Karpas-422 (cell line): ENCODE measurements at regions not wholly inside any gene's neighbourhood (a gene's known extent, or its start where the extent isn't known, plus 50 kb on each side); places are given as distances from the start of the nearest gene placed in this dataset.

Experiments used
- DNase-seq: peaks from one replicate; pipeline ENCODE4 v3.0.0-alpha.2; 2015
- H2AFZ ChIP-seq: fragments of 200-600 bp; sonication (generic); 2 replicates; pipeline ENCODE4 v1.6.1; 2014; ENCODE audit warnings: antibody characterized with exemption, low read length, mixed read lengths
- H3K27ac ChIP-seq: fragments of 200-600 bp; sonication (generic); 2 replicates; pipeline ENCODE4 v1.5.1; 2014; ENCODE audit warnings: mild to moderate bottlenecking, low read length, moderate library complexity
- H3K27me3 ChIP-seq: fragments of 200-600 bp; sonication (generic); 2 replicates; pipeline ENCODE4 v1.6.1; 2014; ENCODE audit warnings: low read length, mixed read lengths
- H3K36me3 ChIP-seq: fragments of 200-600 bp; sonication (generic); 2 replicates; pipeline ENCODE4 v1.6.1; 2014; ENCODE audit warnings: low read length, mixed read lengths; ENCODE audit not compliant: insufficient read depth
- H3K4me1 ChIP-seq: fragments of 200-600 bp; sonication (generic); 2 replicates; pipeline ENCODE4 v1.6.1; 2014; ENCODE audit warnings: mild to moderate bottlenecking, low read length, mixed read lengths
- H3K4me2 ChIP-seq: fragments of 200-600 bp; sonication (generic); 2 replicates; pipeline ENCODE4 v1.6.1; 2014; ENCODE audit warnings: low read length, low read depth, mild to moderate bottlenecking; ENCODE audit not compliant: poor library complexity, severe bottlenecking
- H3K4me3 ChIP-seq: fragments of 200-600 bp; sonication (generic); 2 replicates; pipeline ENCODE4 v1.5.1; 2014; ENCODE audit warnings: mild to moderate bottlenecking, antibody characterized with exemption, low read length, mixed read lengths
- H3K79me2 ChIP-seq: fragments of 200-600 bp; sonication (generic); 2 replicates; pipeline ENCODE4 v1.6.1; 2014; ENCODE audit warnings: mild to moderate bottlenecking, low read length, mixed read lengths
- H3K9ac ChIP-seq: fragments of 200-600 bp; sonication (generic); 2 replicates; pipeline ENCODE4 v1.6.0; 2014; ENCODE audit warnings: low read length
- H3K9me2 ChIP-seq: fragments of 200-600 bp; sonication (generic), shearing (Covaris generic); replicated peaks from 2 replicates; pipeline ENCODE4 v1.6.0; 2014; ENCODE audit warnings: mild to moderate bottlenecking, low read length, moderate library complexity; ENCODE audit not compliant: insufficient read depth
- H3K9me3 ChIP-seq: fragments of 300-700, 200-600 bp; sonication (generic); 2 replicates; pipeline ENCODE4 v1.6.1; 2014; ENCODE audit warnings: low read length, mixed read lengths
- H4K20me1 ChIP-seq: fragments of 200-600 bp; sonication (generic); 2 replicates; pipeline ENCODE4 v1.6.1; 2014; ENCODE audit warnings: mild to moderate bottlenecking, antibody characterized with exemption, low read length, low read depth; ENCODE audit not compliant: insufficient read depth

DNA sequence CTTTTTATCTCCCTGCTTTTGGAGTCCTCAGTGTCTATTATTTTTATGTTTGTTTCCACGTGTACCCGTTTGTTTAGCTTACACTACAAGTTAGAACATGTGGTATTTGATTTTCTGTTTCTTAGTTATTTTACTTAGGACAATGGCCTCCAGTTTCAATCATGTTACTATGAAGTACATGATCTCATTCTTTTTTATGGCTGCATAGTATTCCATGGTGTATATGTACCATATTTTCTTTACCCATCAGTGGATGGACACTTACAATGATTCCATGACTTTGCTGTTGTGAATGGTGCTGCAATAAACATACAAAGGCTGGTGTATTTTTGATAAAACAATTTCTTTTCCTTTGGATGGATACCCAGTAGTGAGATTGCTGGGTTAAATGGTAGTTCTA lies 269.5 kb downstream of the HS3ST3A1 start:
- Histone ChIP-seq H2AFZ (no peak overlapping the region), H3K4me1 (no peaks in the 10 kb centered on the region), H4K20me1 (no peaks in the 10 kb centered on the region), H3K27ac (no peak overlapping the region), H3K4me2 (no peak overlapping the region), H3K79me2 (no peaks in the 10 kb centered on the region), H3K27me3 (no peaks in the 10 kb centered on the region; the same call in 1 of the 2 replicates), H3K4me3 (no peak overlapping the region), H3K9me2 (no peaks in the 10 kb centered on the region), H3K9me3 (no peaks in the 10 kb centered on the region), H3K36me3 (no peaks in the 10 kb centered on the region), H3K9ac (no peak overlapping the region)
- no peak for DNase-seq

DNA sequence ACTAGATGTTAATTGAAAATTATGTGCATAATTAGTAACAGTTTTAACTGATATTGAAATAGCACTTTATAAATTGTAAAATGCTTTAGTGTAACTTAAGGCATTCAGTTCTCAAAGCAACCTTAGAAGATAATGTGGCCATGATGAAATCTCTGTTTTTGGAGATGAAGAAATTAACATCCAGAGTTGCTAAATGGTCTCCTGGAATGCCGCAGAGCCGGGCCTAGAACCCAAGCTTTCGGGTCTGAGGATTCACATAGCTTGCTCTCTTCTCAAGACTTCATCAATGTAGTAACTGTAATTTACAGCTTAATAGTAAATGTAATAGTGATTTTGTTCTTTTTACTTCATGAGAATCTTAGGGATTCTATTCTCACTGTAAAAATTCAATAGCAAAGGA lies 272.3 kb downstream of the HS3ST3A1 start:
- Histone ChIP-seq H3K4me2 (no peak overlapping the region), H3K27ac (no peak overlapping the region), H3K36me3 (no peaks in the 10 kb centered on the region), H3K9me3 (no peaks in the 10 kb centered on the region), H3K9ac (no peak overlapping the region), H3K4me1 (no peaks in the 10 kb centered on the region), H4K20me1 (no peaks in the 10 kb centered on the region), H3K4me3 (no peak overlapping the region), H3K9me2 (no peaks in the 10 kb centered on the region), H3K27me3 (no peaks in the 10 kb centered on the region), H2AFZ (no peak overlapping the region), H3K79me2 (no peaks in the 10 kb centered on the region)
- no peak for DNase-seq

DNA sequence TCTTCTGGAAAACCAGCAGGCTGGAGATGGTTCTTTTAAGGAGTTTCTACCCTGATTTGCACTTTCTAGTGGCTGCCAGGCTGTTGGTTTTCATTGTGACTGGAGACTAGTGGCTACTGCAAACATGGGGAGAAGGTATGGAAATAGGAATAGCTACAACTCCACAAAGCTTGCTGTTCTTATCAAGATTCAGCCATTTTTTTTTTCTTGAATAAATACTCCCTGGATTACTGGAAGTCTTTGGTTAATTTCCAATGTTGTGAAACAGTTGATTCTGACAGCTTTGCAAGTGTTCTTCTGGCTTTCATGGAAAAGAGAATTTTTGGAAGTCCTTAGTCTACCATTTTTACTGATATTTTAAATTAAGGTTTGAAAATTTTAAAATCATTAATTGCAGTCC lies 277.7 kb downstream of the HS3ST3A1 start:
- no peak overlapping the region for H3K4me3 ChIP-seq
- H3K4me2 ChIP-seq: no peak overlapping the region
- H3K9me3 ChIP-seq: no peaks in the 10 kb centered on the region
- peaks cover 3% of the 10 kb centered on the region; the same call in 1 of the 2 replicates for H3K27me3 ChIP-seq
- H3K27ac ChIP-seq: no peak overlapping the region
- H3K79me2 ChIP-seq: no peaks in the 10 kb centered on the region
- H3K4me1 ChIP-seq: no peaks in the 10 kb centered on the region
- no peaks in the 10 kb centered on the region for H3K36me3 ChIP-seq
- no peak for DNase-seq
- no peaks in the 10 kb centered on the region for H3K9me2 ChIP-seq
- no peaks in the 10 kb centered on the region for H4K20me1 ChIP-seq
- H3K9ac ChIP-seq: no peak overlapping the region
- H2AFZ ChIP-seq: no peak overlapping the region

DNA sequence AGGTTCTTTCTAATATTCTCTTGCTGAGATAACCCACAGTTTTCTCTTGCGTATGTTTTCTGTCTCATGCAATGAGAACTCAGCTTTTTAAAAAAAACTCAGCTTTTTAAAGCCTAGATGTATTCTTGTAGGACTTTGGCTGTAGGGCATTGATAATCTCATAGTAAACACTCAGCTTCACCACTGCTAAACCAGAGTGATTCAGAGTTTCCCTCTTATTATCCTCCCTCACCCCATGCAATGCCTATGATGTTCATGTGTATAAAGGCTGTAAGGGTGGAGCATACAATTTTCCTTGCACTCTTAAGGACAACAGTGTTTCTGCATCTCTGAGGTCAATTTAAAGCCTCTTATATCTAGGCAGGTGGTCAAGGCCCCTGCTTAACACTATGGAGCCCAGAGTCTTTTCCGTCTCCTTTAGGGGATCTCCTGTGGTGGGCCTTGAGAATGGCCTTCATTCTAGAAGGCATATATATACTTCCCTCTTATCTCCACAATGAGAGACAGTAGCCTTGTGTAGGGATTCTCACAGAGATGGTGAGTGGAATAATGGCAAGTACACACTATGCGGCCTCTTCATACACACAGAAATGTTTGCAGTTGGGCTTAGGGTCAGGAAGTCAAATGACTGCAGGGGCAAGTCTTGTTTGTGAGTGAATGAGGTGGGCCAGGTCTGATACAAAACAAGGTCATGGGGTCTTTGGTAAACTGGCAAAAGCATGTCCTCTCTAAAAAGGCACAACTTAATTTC lies 279.6 kb downstream of the HS3ST3A1 start:
- H3K27me3 ChIP-seq: peaks cover 3% of the 10 kb centered on the region; the same call in 1 of the 2 replicates

DNA sequence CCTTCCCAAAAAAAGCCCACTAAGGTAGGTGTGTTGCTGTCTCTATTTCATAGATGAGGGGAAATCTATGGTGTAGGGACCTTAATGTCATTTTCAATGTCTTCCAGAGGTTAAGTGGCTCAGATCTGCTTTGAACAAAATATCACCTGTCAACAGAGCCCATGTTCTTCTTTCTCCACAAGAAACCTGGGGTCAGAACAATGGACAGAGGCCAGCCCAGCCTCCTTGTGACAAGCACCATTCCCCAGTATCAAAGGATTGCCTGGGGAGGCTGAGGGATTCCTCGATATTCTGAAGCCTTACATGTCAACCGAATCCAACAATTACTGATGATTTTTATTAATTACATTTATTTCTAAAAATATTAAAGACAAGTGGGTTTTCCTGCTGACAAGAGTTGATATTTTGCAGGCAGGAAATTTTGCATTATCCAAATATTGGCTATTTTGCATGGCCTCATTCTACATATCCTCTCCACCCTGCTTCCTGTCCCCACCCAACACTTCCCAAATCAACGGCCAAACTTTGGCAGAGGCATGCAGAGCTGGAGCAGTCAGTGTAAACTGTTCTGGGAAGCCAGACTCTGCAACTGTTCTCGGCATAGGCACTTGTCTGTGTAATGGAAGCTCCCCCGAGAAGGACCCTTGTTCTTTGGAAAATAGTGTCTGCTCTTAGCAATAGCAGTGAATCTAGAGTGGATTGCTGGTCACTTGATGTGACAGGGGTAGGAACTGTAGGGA lies 281.5 kb downstream of the HS3ST3A1 start:
- Histone ChIP-seq H3K27ac (no peak overlapping the region), H2AFZ (no peak overlapping the region)

More for the DNA sequence above, 279.6 kb downstream of the HS3ST3A1 start:
- no peak overlapping the region for H3K9ac ChIP-seq
- H4K20me1 ChIP-seq: no peaks in the 10 kb centered on the region
- H3K9me2 ChIP-seq: no peaks in the 10 kb centered on the region
- DNase-seq: no peak
- H3K27ac ChIP-seq: no peak overlapping the region
- no peaks in the 10 kb centered on the region for H3K79me2 ChIP-seq
- H2AFZ ChIP-seq: no peak overlapping the region
- no peak overlapping the region for H3K4me3 ChIP-seq
- H3K4me1 ChIP-seq: no peaks in the 10 kb centered on the region
- H3K4me2 ChIP-seq: no peak overlapping the region
- no peaks in the 10 kb centered on the region for H3K9me3 ChIP-seq
- no peaks in the 10 kb centered on the region for H3K36me3 ChIP-seq

DNA sequence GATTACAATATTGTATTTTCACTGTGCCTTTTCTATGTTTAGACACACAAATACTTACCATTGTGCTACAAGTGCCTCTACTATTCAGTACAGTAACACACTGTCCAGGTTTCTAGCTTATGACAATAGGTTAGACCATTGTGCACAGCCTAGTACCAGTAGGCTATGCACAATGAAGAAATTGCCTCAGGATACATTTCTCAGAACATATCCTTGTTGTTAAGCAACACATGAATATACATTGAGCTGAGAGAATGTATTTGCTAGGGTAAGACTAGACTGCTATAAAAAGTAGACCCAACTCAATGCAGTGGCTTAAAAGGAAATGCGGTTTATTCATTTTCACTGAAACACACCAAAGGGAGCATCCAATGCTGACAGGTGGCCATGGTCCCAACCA lies 285.1 kb downstream of the HS3ST3A1 start:
- no peaks in the 10 kb centered on the region for H3K9me2 ChIP-seq
- H3K27me3 ChIP-seq: no peaks in the 10 kb centered on the region
- no peak overlapping the region for H3K27ac ChIP-seq
- H3K4me2 ChIP-seq: no peak overlapping the region
- DNase-seq: no peak
- no peaks in the 10 kb centered on the region for H3K36me3 ChIP-seq
- no peaks in the 10 kb centered on the region for H3K9me3 ChIP-seq
- H3K4me1 ChIP-seq: no peaks in the 10 kb centered on the region
- no peaks in the 10 kb centered on the region for H3K79me2 ChIP-seq
- no peak overlapping the region for H3K4me3 ChIP-seq
- no peak overlapping the region for H2AFZ ChIP-seq
- H3K9ac ChIP-seq: no peak overlapping the region
- H4K20me1 ChIP-seq: no peaks in the 10 kb centered on the region

More for the DNA sequence above, 281.5 kb downstream of the HS3ST3A1 start:
- no peaks in the 10 kb centered on the region for H3K79me2 ChIP-seq
- no peaks in the 10 kb centered on the region for H4K20me1 ChIP-seq
- H3K9me2 ChIP-seq: no peaks in the 10 kb centered on the region
- no peak overlapping the region for H3K4me3 ChIP-seq
- H3K4me1 ChIP-seq: no peaks in the 10 kb centered on the region
- H3K36me3 ChIP-seq: no peaks in the 10 kb centered on the region
- H3K27me3 ChIP-seq: peaks cover 3% of the 10 kb centered on the region; the same call in 1 of the 2 replicates
- no peaks in the 10 kb centered on the region for H3K9me3 ChIP-seq
- DNase-seq: no peak
- H3K9ac ChIP-seq: no peak overlapping the region
- no peak overlapping the region for H3K4me2 ChIP-seq

DNA sequence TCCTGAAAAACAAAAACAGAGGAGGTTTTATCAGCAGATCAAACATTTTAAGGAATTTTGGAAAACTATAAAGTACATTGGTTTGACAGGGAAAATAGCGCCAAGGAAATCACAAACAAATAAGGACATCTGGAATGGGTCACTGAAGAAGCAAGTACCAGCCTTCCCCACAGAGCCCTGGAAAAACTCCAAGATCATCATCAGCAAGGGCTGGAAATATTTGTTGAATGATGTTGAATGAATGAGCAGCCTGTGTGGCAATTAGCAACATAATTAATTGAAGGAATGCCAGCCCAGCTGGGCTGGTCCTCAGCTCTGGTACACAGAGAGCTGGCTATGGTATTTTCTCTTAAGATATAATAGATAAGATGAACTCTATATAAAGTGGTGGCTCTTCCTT lies 290.4 kb downstream of the HS3ST3A1 start:
- Histone ChIP-seq H3K9ac (no peak overlapping the region), H3K9me2 (no peaks in the 10 kb centered on the region), H3K79me2 (no peaks in the 10 kb centered on the region), H3K9me3 (no peaks in the 10 kb centered on the region), H4K20me1 (no peaks in the 10 kb centered on the region), H2AFZ (no peak overlapping the region), H3K36me3 (no peaks in the 10 kb centered on the region), H3K4me2 (no peak overlapping the region), H3K27me3 (no peaks in the 10 kb centered on the region), H3K4me1 (no peaks in the 10 kb centered on the region), H3K4me3 (no peak overlapping the region), H3K27ac (no peak overlapping the region)
- no peak for DNase-seq

DNA sequence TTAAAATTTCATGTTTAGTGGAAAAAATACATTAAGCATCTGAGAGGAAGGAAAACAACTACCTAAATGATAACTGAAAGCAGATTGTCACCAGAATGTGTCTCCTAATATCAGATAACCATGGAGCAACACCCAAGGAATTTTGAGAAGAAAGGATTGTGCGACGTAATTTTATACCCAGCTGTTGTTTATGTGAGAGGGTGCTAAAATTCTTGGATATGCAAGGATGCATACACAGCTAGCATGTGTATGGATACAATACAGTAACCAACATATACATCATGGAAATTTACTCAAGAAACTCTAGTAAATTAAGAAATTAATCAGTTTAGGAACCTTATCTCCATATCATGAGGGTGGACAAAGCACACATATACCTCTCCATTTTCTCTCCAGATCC lies 290.9 kb downstream of the HS3ST3A1 start:
- H3K27ac ChIP-seq: no peak overlapping the region
- H3K9ac ChIP-seq: no peak overlapping the region
- no peaks in the 10 kb centered on the region for H3K27me3 ChIP-seq
- no peaks in the 10 kb centered on the region for H3K36me3 ChIP-seq
- no peak for DNase-seq
- no peak overlapping the region for H3K4me2 ChIP-seq
- no peaks in the 10 kb centered on the region for H3K9me2 ChIP-seq
- no peaks in the 10 kb centered on the region for H3K4me1 ChIP-seq
- H3K79me2 ChIP-seq: no peaks in the 10 kb centered on the region
- H3K9me3 ChIP-seq: no peaks in the 10 kb centered on the region
- H4K20me1 ChIP-seq: no peaks in the 10 kb centered on the region
- no peak overlapping the region for H2AFZ ChIP-seq
- H3K4me3 ChIP-seq: no peak overlapping the region
